ENCODE measurements at regions not wholly inside any gene's neighbourhood (a gene's known extent, or its start where the extent isn't known, plus 50 kb on each side); places are given as distances from the start of the nearest gene placed in this dataset.

DNA sequence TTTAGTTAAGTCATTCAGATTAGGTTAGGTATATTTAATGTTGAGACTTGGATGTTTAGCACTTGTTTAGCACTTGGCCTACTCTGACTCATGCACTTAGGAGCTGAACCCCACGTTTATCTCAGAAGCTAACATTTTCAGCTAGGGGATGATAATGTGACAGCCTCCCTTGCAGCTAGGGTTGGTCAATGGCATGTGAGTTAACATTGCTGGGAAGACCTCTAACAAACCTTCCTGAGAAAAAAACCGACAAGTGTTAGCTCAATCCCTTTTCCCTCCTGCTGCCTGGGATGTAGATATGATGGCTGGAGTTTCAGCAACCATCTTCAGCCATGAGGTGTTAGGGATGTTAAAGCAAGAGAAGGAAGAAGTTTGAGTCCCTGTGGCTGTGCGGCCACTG, 185.0 kb upstream of the FOXF1 start:
- H3K4me3 Mint-ChIP-seq: no peak overlapping the region

DNA sequence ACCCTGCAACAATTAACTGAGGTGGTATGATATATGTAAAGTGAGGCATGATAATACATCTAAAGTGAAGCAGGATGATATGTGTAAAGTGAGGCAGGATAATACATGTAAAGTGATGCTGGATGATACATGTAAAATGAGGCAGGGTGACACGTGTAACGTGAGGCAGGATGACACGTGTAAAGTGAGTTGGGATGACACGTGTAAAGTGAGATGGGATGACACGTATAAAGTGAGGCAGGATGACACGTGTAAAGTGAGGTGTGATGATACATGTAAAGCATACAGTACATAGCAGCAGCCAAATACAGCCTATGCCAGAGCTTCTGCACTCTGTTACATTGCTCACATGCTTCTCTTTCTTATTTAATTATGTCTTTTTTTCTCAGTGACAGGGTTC, 184.4 kb upstream of the FOXF1 start:
- TF ChIP-seq, protein P1, sequence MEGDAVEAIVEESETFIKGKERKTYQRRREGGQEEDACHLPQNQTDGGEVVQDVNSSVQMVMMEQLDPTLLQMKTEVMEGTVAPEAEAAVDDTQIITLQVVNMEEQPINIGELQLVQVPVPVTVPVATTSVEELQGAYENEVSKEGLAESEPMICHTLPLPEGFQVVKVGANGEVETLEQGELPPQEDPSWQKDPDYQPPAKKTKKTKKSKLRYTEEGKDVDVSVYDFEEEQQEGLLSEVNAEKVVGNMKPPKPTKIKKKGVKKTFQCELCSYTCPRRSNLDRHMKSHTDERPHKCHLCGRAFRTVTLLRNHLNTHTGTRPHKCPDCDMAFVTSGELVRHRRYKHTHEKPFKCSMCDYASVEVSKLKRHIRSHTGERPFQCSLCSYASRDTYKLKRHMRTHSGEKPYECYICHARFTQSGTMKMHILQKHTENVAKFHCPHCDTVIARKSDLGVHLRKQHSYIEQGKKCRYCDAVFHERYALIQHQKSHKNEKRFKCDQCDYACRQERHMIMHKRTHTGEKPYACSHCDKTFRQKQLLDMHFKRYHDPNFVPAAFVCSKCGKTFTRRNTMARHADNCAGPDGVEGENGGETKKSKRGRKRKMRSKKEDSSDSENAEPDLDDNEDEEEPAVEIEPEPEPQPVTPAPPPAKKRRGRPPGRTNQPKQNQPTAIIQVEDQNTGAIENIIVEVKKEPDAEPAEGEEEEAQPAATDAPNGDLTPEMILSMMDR (conservative IDR thresholded peaks at IDR 0.05): no peak
- H3K9me3 Mint-ChIP-seq: peaks cover 9% of the 10 kb centered on the region
- H3K4me1 Mint-ChIP-seq: peaks cover 5% of the 10 kb centered on the region
- Histone ChIP-seq H3K27ac (ENCODE audit: low read depth, low read length) (no peak overlapping the region), H3K4me1 (ENCODE audit: control insufficient read depth, insufficient read depth, low read length) (no peaks in the 10 kb centered on the region), H3K9ac (ENCODE audit: extremely low read depth, low read length, poor library complexity, severe bottlenecking) (no peak overlapping the region), H3K36me3 (ENCODE audit: control insufficient read depth, insufficient read depth, low read length) (no peaks in the 10 kb centered on the region), H3K4me3 (ENCODE audit: low read length) (no peak overlapping the region), H3K9me3 (ENCODE audit: control insufficient read depth, low read length) (peaks cover 3% of the 10 kb centered on the region), H3K27me3 (ENCODE audit: control insufficient read depth, insufficient read depth, low read length, poor library complexity, severe bottlenecking) (peaks cover 25% of the 10 kb centered on the region)
- H3K27ac Mint-ChIP-seq: no peak overlapping the region
- DNase-seq: no peak
- no peak overlapping the region for H3K4me3 Mint-ChIP-seq
- peaks cover 42% of the 10 kb centered on the region for H3K27me3 Mint-ChIP-seq (ENCODE audit: insufficient read depth)
- H3K36me3 Mint-ChIP-seq (ENCODE audit: low read depth): no peaks in the 10 kb centered on the region
- 82 to 89% methylated on average over 5 to 6 of the region's 6 CpGs for WGBS, 2 experiments (ENCODE audit: insufficient coverage in 1 of 2, insufficient read length in 1 of 2)

More for the DNA sequence above, 185.0 kb upstream of the FOXF1 start:
- Histone ChIP-seq H3K9me3 (ENCODE audit: control insufficient read depth, low read length) (peaks cover 3% of the 10 kb centered on the region), H3K4me1 (ENCODE audit: control insufficient read depth, insufficient read depth, low read length) (no peaks in the 10 kb centered on the region), H3K4me3 (ENCODE audit: low read length) (no peak overlapping the region), H3K36me3 (ENCODE audit: control insufficient read depth, insufficient read depth, low read length) (no peaks in the 10 kb centered on the region), H3K9ac (ENCODE audit: extremely low read depth, low read length, poor library complexity, severe bottlenecking) (no peak overlapping the region), H3K27ac (ENCODE audit: low read depth, low read length) (no peak overlapping the region), H3K27me3 (ENCODE audit: control insufficient read depth, insufficient read depth, low read length, poor library complexity, severe bottlenecking) (peaks cover 25% of the 10 kb centered on the region)
- TF ChIP-seq, protein P1 (conservative IDR thresholded peaks at IDR 0.05): no peak
- no peaks in the 10 kb centered on the region for H3K36me3 Mint-ChIP-seq (ENCODE audit: low read depth)
- peaks cover 9% of the 10 kb centered on the region for H3K9me3 Mint-ChIP-seq
- peaks cover 45% of the 10 kb centered on the region for H3K27me3 Mint-ChIP-seq (ENCODE audit: insufficient read depth)
- H3K4me1 Mint-ChIP-seq: peaks cover 5% of the 10 kb centered on the region
- H3K27ac Mint-ChIP-seq: no peak overlapping the region
- no peak for DNase-seq
- WGBS, 2 experiments (ENCODE audit: insufficient coverage in 1 of 2, insufficient read length in 1 of 2): 79% methylated on average over 2 of the region's 3 CpGs; no CpG with 5 or more reads in 1 of the 2 experiments

- Mint-ChIP-seq H3K4me3 (no peak overlapping the region), H3K27ac (no peak overlapping the region), H3K4me1 (peaks cover 1% of the 10 kb centered on the region), H3K36me3 (ENCODE audit: low read depth) (no peaks in the 10 kb centered on the region), H3K27me3 (ENCODE audit: insufficient read depth) (peaks cover 34% of the 10 kb centered on the region), H3K9me3 (peaks cover 9% of the 10 kb centered on the region)
- no peak for DNase-seq
- H3K4me1 ChIP-seq (ENCODE audit: control insufficient read depth, insufficient read depth, low read length): no peaks in the 10 kb centered on the region
- no peak overlapping the region for H3K27ac ChIP-seq (ENCODE audit: low read depth, low read length)
- no peak overlapping the region for H3K9ac ChIP-seq (ENCODE audit: extremely low read depth, low read length, poor library complexity, severe bottlenecking)
- peaks cover 18% of the 10 kb centered on the region for H3K27me3 ChIP-seq (ENCODE audit: control insufficient read depth, insufficient read depth, low read length, poor library complexity, severe bottlenecking)
- TF ChIP-seq, protein P1 (conservative IDR thresholded peaks at IDR 0.05): no peak
- no peaks in the 10 kb centered on the region for H3K36me3 ChIP-seq (ENCODE audit: control insufficient read depth, insufficient read depth, low read length)
- H3K4me3 ChIP-seq (ENCODE audit: low read length): no peak overlapping the region
- H3K9me3 ChIP-seq (ENCODE audit: control insufficient read depth, low read length): peaks cover 3% of the 10 kb centered on the region
- WGBS, 2 experiments (ENCODE audit: insufficient coverage in 1 of 2, insufficient read length in 1 of 2): 48 to 79% methylated on average over 3 to 10 of the region's 10 CpGs
Measured at GRCh38 chr16:86327321-86327720, 183.0 kb upstream of the FOXF1 start.

Measured in endodermal cell (in vitro differentiated cells).